Upper lobe of left lung (tissue), 4 donors: ENCODE measurements at regions not wholly inside any gene's neighbourhood (a gene's known extent, or its start where the extent isn't known, plus 50 kb on each side); places are given as distances from the start of the nearest gene placed in this dataset.

Experiments
- POLR2A ChIP-seq, 4 donors: fragments of 450-650 bp; IDR thresholded peaks; one replicate each; pipeline ENCODE4 v1.5.1; 2016 to 2017; ENCODE audit warnings: antibody characterized with exemption in 4 of 4, mild to moderate bottlenecking in 2 of 4
- POLR2AphosphoS5 ChIP-seq, 2 donors: sonication (generic); formaldehyde crosslinking; IDR thresholded peaks; one replicate each; pipeline ENCODE4 v1.5.1; 2017; ENCODE audit warnings: antibody characterized with exemption in 2 of 2

DNA sequence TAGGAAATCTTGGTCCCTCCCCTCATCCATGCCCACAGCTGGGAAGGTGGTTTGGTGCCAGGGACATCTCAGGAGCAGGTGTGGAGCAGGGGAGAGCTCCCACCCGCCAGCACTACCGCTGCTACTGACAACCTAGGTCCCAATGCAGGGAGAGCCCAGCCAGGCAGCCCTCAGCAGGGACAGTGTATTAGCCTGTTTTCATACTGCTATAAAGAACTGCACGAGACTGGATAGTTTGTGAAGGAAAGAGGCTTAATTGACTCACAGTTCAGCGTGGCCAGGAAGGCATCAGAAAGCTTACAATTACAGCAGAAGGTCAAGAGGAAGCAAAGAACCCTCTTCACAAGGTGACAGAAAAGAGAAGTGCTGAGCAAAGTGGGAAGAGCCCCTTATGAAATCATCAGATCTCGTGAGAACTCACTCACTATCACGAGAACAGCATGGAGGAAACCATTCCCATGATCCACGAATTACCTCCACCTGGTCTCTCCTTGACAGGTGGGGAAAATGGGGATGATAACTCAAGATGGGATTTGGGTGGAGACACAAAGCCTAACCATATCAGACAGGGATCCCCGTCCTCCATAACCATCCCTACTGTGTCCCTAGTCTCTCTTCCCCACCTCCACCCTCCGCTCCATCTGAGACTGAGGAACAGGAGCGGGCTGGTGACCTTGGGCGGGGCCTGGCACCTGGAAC lies 218.6 kb downstream of the TBC1D2B start:
- no peak for TF ChIP-seq POLR2AphosphoS5 (IDR thresholded peaks at IDR 0.05)
- TF ChIP-seq POLR2A (IDR thresholded peaks at IDR 0.05) = no peak
